GM12878 (cell line): ENCODE measurements at regions not wholly inside any gene's neighbourhood (a gene's known extent, or its start where the extent isn't known, plus 50 kb on each side); places are given as distances from the start of the nearest gene placed in this dataset.

ENCODE experiments used
- ATAC-seq: fragments of 200-7000 bp; cut with Tn5 transposase; 3 replicates; pipeline ENCODE4 v1.9.1; 2020; ENCODE audit warnings: mild to moderate bottlenecking, moderate library complexity
- BruUV-seq: library from RNA; stranded (reverse); fragments of 400-500 nt; replicated peaks from 2 replicates; lab custom pipeline; 2021; lab: Mats Ljungman, UMichigan
- CTCF ChIA-PET: fragments of 300-600 bp; sonication (Branson Sonifier 250); formaldehyde crosslinking; extraction: SDS; loops from one replicate; lab custom pipeline; 2021; ENCODE audit warnings: inconsistent platforms; lab: Yijun Ruan, JAX
- POLR2A ChIA-PET: fragments of 350-600 bp; formaldehyde crosslinking; extraction: SDS; loops from one replicate; lab custom pipeline; 2021; ENCODE audit warnings: inconsistent platforms; lab: Charles Lee
- RAD21 ChIA-PET: fragments of 300-600 bp; sonication (Branson Sonifier 250); formaldehyde crosslinking; loops from one replicate; lab custom pipeline; 2023; ENCODE audit warnings: antibody characterized with exemption; ENCODE audit not compliant: unreplicated experiment; lab: Charles Lee
- SMC1A ChIA-PET: fragments of 300-600 bp; sonication (Branson Sonifier 250); formaldehyde crosslinking; loops from one replicate; lab custom pipeline; 2023; ENCODE audit not compliant: unreplicated experiment, uncharacterized antibody; lab: Charles Lee
- DNase-seq: peaks from one replicate; pipeline ENCODE4 v3.0.0-alpha.2; 2011; ENCODE audit warnings: low read depth, low spot score
- FAIRE-seq: peaks from 3 replicates; lab custom pipeline; 2011; peaks lifted over from hg19 to GRCh38; lab: Jason Lieb, UNC
- H2AFZ ChIP-seq: 2 replicates; pipeline ENCODE4 v1.6.0; 2011; ENCODE audit warnings: low read depth, low read length, control low read depth; ENCODE audit not compliant: control insufficient read depth
- H3K27ac ChIP-seq: 2 replicates; pipeline ENCODE4 v1.5.1; 2011; ENCODE audit warnings: control low read depth; ENCODE audit not compliant: control insufficient read depth, insufficient read depth
- H3K27me3 ChIP-seq, 2 experiments: replicated peaks in 1 of 2; 2 replicates each; pipeline versions ENCODE4 v1.6.0 to v1.6.1; 2011; ENCODE audit warnings: low read length in 1 of 2; ENCODE audit not compliant: control insufficient read depth in 2 of 2, insufficient read depth in 2 of 2
- H3K36me3 ChIP-seq, 2 experiments: 2 replicates each; pipeline ENCODE4 v1.5.1; 2011; ENCODE audit warnings: low read length in 1 of 2; ENCODE audit not compliant: control insufficient read depth in 2 of 2, insufficient read depth in 2 of 2
- H3K4me1 ChIP-seq: 2 replicates; pipeline ENCODE4 v1.6.1; 2011; ENCODE audit warnings: mild to moderate bottlenecking, low read length, moderate library complexity, mixed read lengths; ENCODE audit not compliant: control insufficient read depth, insufficient read depth
- H3K4me2 ChIP-seq: 2 replicates; pipeline ENCODE4 v1.6.0; 2011; ENCODE audit warnings: control low read depth; ENCODE audit not compliant: control insufficient read depth, insufficient read depth
- H3K4me3 ChIP-seq: fragments of 200-600 bp; sonication (generic); 2 replicates; pipeline ENCODE4 v1.5.1; 2016
- H3K79me2 ChIP-seq: 2 replicates; pipeline ENCODE4 v1.6.0; 2011; ENCODE audit warnings: low read length; ENCODE audit not compliant: control insufficient read depth, insufficient read depth
- H3K9ac ChIP-seq: 2 replicates; pipeline ENCODE4 v1.8.0; 2011; ENCODE audit warnings: low read length, control low read depth, mixed read lengths; ENCODE audit not compliant: control insufficient read depth, insufficient read depth
- H3K9me3 ChIP-seq: replicated peaks from 3 replicates; pipeline ENCODE4 v1.5.1; 2011; ENCODE audit warnings: mild to moderate bottlenecking, low read length; ENCODE audit not compliant: control insufficient read depth, insufficient read depth
- H4K20me1 ChIP-seq: 2 replicates; pipeline ENCODE4 v1.6.0; 2011; ENCODE audit not compliant: control insufficient read depth, insufficient read depth
- EED ChIP-seq: sonication (generic); IDR thresholded peaks from 2 replicates; pipeline ENCODE4 v1.6.1; 2016; ENCODE audit warnings: antibody characterized with exemption, low read depth
- ETV6 ChIP-seq, 2 experiments: fragments of 450-650 bp in 1 of 2; IDR thresholded peaks in 1 of 2; conservative IDR thresholded peaks in 1 of 2; 2 replicates each; pipeline ENCODE4 v1.6.1; 2014; ENCODE audit warnings: antibody characterized with exemption in 1 of 2, borderline replicate concordance in 1 of 2, low read depth in 1 of 2, mild to moderate bottlenecking in 1 of 2, moderate library complexity in 1 of 2
- FOS ChIP-seq: IDR thresholded peaks from 3 replicates; pipeline ENCODE4 v1.6.1; 2011; ENCODE audit warnings: borderline replicate concordance; ENCODE audit not compliant: insufficient read length; ENCODE audit errors: extremely low read depth
- KAT2A ChIP-seq: conservative IDR thresholded peaks from 2 replicates; pipeline ENCODE4 v1.6.1; 2011; ENCODE audit warnings: low read depth, low read length; ENCODE audit not compliant: control insufficient read depth
- LARP7 ChIP-seq: fragments of 450-650 bp; IDR thresholded peaks from 2 replicates; pipeline ENCODE4 v1.6.1; 2017; ENCODE audit warnings: mild to moderate bottlenecking
- POLR2AphosphoS5 ChIP-seq: IDR thresholded peaks from 2 replicates; pipeline ENCODE4 v1.6.1; 2011; ENCODE audit warnings: mild to moderate bottlenecking, low read length, inconsistent platforms
- POU2F2 ChIP-seq: IDR thresholded peaks from 3 replicates; pipeline ENCODE4 v1.6.1; 2011; ENCODE audit warnings: low read depth, mild to moderate bottlenecking, low read length, borderline replicate concordance
- RB1 ChIP-seq: fragments of 450-650 bp; formaldehyde crosslinking; IDR thresholded peaks from 2 replicates; pipeline ENCODE4 v1.6.1; 2017; ENCODE audit warnings: mild to moderate bottlenecking, borderline replicate concordance
- RUNX3 ChIP-seq: IDR thresholded peaks from 2 replicates; pipeline ENCODE4 v1.6.1; 2012; ENCODE audit warnings: low read length, inconsistent platforms
- WGBS: methylation state at CpG from one replicate; pipeline ENCODE4 v1.1.6; 2016; ENCODE audit warnings: low lambda C conversion rate; ENCODE audit not compliant: insufficient replicate concordance, insufficient coverage; ENCODE audit errors: missing lambda C conversion rate; 5-methylcytosine and 5-hydroxymethylcytosine counted together
- in situ Hi-C: fragments of 300-500 bp; cut with MboI; formaldehyde crosslinking; loops from 9 replicates; pipeline ENCODE4 v1.14.3; 2018; ENCODE audit warnings: mixed read lengths
- intact Hi-C: fragments of 100-400 bp; cut with micrococcal nuclease; formaldehyde crosslinking; loops from one replicate; pipeline ENCODE4 v1.14.2; 2022; ENCODE audit not compliant: unreplicated experiment
- TF ChIP-seq, protein P1 (sequence below): IDR thresholded peaks from 2 replicates; pipeline ENCODE4 v1.6.1; 2012; ENCODE audit warnings: improper control_type of control experiment, low read depth, low read length; ENCODE audit not compliant: insufficient replicate concordance
- TF ChIP-seq, protein P2 (sequence below): fragments of 450-650 bp; formaldehyde crosslinking; IDR thresholded peaks from 2 replicates; pipeline ENCODE4 v1.5.0; 2022; ENCODE audit warnings: mild to moderate bottlenecking, missing genetic modification characterization
- TF ChIP-seq, protein P3 (sequence below): IDR thresholded peaks from 2 replicates; pipeline ENCODE4 v1.6.1; 2011; ENCODE audit warnings: low read depth, mild to moderate bottlenecking, low read length, moderate library complexity, borderline replicate concordance; ENCODE audit errors: extremely low read depth

DNA sequence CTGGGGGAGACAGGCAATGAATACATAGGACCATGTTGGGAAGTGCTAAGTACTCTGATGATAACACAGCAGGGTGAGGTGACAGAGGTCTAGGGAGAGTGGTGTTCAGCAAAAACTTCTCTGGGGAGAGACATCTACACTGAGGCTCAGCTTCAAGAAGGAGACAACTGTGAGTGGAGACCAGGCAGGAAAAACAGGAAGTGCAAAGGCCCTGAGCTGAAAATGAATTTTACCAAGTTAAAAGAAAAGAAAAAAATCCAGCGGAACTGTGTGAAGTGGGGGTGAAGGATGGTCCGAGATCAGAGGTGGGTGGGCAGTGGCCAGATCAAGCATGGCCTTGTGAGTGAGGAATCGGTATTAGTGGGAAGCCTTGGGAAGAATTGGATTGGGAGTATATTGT lies 110.1 kb upstream of the CLSTN2 start:
- in situ Hi-C loops: no loop called here

DNA sequence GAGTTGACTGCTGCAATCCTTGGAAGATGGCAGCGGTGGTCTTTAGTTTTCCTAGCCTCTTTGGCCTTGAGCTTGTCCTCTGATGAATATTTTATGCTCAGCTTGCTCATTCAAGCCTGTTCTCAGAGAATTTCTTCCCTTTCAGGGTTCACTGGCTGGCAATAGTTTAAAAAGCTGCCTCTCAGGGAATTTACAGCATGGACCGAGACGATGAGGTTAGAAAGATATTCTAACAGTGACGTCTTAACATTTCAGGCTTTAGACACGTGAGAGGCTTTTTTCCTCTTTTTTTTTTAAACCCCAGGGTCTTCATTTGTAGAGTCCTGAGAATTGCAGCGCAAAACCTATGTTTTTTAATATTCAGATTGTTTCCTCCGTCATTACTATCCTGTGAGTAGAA lies 120.3 kb upstream of the CLSTN2 start:
- ChIA-PET SMC1A (no interaction called here), CTCF (no interaction called here), RAD21 (no interaction called here), POLR2A (no interaction called here)
- DNase-seq (no peak), FAIRE-seq (no peak), ATAC-seq (no peak)
- intact Hi-C loops (no loop called here), in situ Hi-C loops (no loop called here)
- Histone ChIP-seq H4K20me1 (no peaks in the 10 kb centered on the region), H3K4me3 (no peak overlapping the region), H3K4me1 (no peaks in the 10 kb centered on the region), H3K36me3 (no peaks in the 10 kb centered on the region), H2AFZ (no peak overlapping the region), H3K4me2 (no peak overlapping the region), H3K9me3 (no peaks in the 10 kb centered on the region), H3K27me3 (no peaks in the 10 kb centered on the region), H3K9ac (no peak overlapping the region), H3K27ac (no peak overlapping the region), H3K79me2 (no peaks in the 10 kb centered on the region)
- 35% methylated on average over 7 of the region's 7 CpGs for WGBS
- no TSS peak for BruUV-seq
- TF ChIP-seq, protein P1, sequence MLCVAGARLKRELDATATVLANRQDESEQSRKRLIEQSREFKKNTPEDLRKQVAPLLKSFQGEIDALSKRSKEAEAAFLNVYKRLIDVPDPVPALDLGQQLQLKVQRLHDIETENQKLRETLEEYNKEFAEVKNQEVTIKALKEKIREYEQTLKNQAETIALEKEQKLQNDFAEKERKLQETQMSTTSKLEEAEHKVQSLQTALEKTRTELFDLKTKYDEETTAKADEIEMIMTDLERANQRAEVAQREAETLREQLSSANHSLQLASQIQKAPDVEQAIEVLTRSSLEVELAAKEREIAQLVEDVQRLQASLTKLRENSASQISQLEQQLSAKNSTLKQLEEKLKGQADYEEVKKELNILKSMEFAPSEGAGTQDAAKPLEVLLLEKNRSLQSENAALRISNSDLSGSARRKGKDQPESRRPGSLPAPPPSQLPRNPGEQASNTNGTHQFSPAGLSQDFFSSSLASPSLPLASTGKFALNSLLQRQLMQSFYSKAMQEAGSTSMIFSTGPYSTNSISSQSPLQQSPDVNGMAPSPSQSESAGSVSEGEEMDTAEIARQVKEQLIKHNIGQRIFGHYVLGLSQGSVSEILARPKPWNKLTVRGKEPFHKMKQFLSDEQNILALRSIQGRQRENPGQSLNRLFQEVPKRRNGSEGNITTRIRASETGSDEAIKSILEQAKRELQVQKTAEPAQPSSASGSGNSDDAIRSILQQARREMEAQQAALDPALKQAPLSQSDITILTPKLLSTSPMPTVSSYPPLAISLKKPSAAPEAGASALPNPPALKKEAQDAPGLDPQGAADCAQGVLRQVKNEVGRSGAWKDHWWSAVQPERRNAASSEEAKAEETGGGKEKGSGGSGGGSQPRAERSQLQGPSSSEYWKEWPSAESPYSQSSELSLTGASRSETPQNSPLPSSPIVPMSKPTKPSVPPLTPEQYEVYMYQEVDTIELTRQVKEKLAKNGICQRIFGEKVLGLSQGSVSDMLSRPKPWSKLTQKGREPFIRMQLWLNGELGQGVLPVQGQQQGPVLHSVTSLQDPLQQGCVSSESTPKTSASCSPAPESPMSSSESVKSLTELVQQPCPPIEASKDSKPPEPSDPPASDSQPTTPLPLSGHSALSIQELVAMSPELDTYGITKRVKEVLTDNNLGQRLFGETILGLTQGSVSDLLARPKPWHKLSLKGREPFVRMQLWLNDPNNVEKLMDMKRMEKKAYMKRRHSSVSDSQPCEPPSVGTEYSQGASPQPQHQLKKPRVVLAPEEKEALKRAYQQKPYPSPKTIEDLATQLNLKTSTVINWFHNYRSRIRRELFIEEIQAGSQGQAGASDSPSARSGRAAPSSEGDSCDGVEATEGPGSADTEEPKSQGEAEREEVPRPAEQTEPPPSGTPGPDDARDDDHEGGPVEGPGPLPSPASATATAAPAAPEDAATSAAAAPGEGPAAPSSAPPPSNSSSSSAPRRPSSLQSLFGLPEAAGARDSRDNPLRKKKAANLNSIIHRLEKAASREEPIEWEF: no peak
- TF ChIP-seq, protein P2, sequence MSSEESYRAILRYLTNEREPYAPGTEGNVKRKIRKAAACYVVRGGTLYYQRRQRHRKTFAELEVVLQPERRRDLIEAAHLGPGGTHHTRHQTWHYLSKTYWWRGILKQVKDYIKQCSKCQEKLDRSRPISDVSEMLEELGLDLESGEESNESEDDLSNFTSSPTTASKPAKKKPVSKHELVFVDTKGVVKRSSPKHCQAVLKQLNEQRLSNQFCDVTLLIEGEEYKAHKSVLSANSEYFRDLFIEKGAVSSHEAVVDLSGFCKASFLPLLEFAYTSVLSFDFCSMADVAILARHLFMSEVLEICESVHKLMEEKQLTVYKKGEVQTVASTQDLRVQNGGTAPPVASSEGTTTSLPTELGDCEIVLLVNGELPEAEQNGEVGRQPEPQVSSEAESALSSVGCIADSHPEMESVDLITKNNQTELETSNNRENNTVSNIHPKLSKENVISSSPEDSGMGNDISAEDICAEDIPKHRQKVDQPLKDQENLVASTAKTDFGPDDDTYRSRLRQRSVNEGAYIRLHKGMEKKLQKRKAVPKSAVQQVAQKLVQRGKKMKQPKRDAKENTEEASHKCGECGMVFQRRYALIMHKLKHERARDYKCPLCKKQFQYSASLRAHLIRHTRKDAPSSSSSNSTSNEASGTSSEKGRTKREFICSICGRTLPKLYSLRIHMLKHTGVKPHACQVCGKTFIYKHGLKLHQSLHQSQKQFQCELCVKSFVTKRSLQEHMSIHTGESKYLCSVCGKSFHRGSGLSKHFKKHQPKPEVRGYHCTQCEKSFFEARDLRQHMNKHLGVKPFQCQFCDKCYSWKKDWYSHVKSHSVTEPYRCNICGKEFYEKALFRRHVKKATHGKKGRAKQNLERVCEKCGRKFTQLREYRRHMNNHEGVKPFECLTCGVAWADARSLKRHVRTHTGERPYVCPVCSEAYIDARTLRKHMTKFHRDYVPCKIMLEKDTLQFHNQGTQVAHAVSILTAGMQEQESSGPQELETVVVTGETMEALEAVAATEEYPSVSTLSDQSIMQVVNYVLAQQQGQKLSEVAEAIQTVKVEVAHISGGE (CRISPR knock-in tag): no peak
- TF ChIP-seq RUNX3: no peak

More for the DNA sequence above, 110.1 kb upstream of the CLSTN2 start:
- Histone ChIP-seq H3K4me3 (no peak overlapping the region), H3K4me2 (no peak overlapping the region), H3K27ac (no peak overlapping the region), H3K4me1 (no peaks in the 10 kb centered on the region), H3K9me3 (no peaks in the 10 kb centered on the region), H2AFZ (no peak overlapping the region), H4K20me1 (no peaks in the 10 kb centered on the region), H3K79me2 (no peaks in the 10 kb centered on the region), H3K36me3 (no peaks in the 10 kb centered on the region), H3K9ac (no peak overlapping the region), H3K27me3 (no peaks in the 10 kb centered on the region; a peak in 1 of 4 replicates)
- ChIA-PET POLR2A (no interaction called here), SMC1A (interaction anchor here (0.6 kb wide), 1 partner anchor 1138 kb away, joined by 3 read pairs; no protein-coding TSS in a partner anchor), RAD21 (no interaction called here), CTCF (no interaction called here)
- FAIRE-seq (no peak), DNase-seq (no peak), ATAC-seq (no peak)
- TF ChIP-seq KAT2A (no peak), POLR2AphosphoS5 (no peak), FOS (no peak), LARP7 (no peak), RB1 (no peak), EED (no peak), POU2F2 (no peak), ETV6 (conservative IDR thresholded peaks at IDR 0.05 in 1 of 2, IDR thresholded peaks at IDR 0.05 in 1 of 2; ENCODE audit: borderline replicate concordance in 1 of 2, low read depth in 1 of 2) (no peak)
- TF ChIP-seq, protein P3, sequence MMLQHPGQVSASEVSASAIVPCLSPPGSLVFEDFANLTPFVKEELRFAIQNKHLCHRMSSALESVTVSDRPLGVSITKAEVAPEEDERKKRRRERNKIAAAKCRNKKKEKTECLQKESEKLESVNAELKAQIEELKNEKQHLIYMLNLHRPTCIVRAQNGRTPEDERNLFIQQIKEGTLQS: no peak
- BruUV-seq: no TSS peak
- 51% methylated on average over 3 of the region's 3 CpGs for WGBS
- intact Hi-C loops: no loop called here
